Ishikawa (cell line): ENCODE measurements at regions not wholly inside any gene's neighbourhood (a gene's known extent, or its start where the extent isn't known, plus 50 kb on each side); places are given as distances from the start of the nearest gene placed in this dataset.

Experiments
- CEBPB ChIP-seq: IDR thresholded peaks from 2 replicates; pipeline ENCODE4 v1.6.1; 2012
- CREB1 ChIP-seq: IDR thresholded peaks from 2 replicates; pipeline ENCODE4 v1.6.1; 2012; ENCODE audit warnings: low read depth
- EGR1 ChIP-seq: IDR thresholded peaks from 2 replicates; pipeline ENCODE4 v1.6.1; 2012
- EP300 ChIP-seq: IDR thresholded peaks from 2 replicates; pipeline ENCODE4 v1.6.1; 2012; ENCODE audit warnings: borderline replicate concordance
- FOXM1 ChIP-seq: IDR thresholded peaks from 2 replicates; pipeline ENCODE4 v1.6.1; 2012; ENCODE audit warnings: low read depth, borderline replicate concordance
- NFIC ChIP-seq: IDR thresholded peaks from 2 replicates; pipeline ENCODE4 v1.6.1; 2012
- RAD21 ChIP-seq: IDR thresholded peaks from 2 replicates; pipeline ENCODE4 v1.6.1; 2012; ENCODE audit warnings: low read depth
- TAF1 ChIP-seq: IDR thresholded peaks from 2 replicates; pipeline ENCODE4 v1.6.1; 2012; ENCODE audit warnings: low read depth, mild to moderate bottlenecking
- TCF12 ChIP-seq: IDR thresholded peaks from 2 replicates; pipeline ENCODE4 v1.6.1; 2012; ENCODE audit warnings: low read depth
- TEAD4 ChIP-seq: IDR thresholded peaks from 2 replicates; pipeline ENCODE4 v1.6.1; 2012
- USF1 ChIP-seq: IDR thresholded peaks from 2 replicates; pipeline ENCODE4 v1.6.1; 2012
- YY1 ChIP-seq: IDR thresholded peaks from 2 replicates; pipeline ENCODE4 v1.6.1; 2012; ENCODE audit warnings: low read depth
- ZBTB7A ChIP-seq: IDR thresholded peaks from 2 replicates; pipeline ENCODE4 v1.6.1; 2012; ENCODE audit warnings: low read depth
- TF ChIP-seq, protein P1 (sequence below): IDR thresholded peaks from 2 replicates; pipeline ENCODE4 v1.6.1; 2012; ENCODE audit warnings: low read depth, mild to moderate bottlenecking
- TF ChIP-seq, protein P2 (sequence below): IDR thresholded peaks from 2 replicates; pipeline ENCODE4 v1.6.1; 2012

DNA sequence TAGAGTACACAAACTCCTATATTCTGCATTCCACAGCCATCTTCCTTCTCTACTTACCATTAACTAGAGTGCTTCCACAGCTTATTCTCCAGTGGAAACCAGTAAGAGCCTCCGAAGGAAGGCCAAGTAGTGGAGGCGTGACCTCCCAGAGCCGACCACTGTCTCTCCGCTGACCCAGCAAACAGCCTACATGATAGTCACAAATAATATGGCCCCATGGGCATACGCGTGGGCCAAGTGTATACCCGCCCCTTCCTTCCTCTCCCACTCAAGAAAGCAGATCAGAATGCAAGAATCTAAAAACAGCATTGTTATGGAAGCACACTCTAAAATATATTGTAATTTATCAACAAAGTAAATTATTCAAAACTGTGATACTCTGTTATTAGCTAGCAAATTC, 526.6 kb upstream of the JARID2 start:
- TF ChIP-seq ZBTB7A (no peak), RAD21 (no peak), TEAD4 (no peak), TCF12 (no peak), TAF1 (no peak), CEBPB (no peak), FOXM1 (no peak), EGR1 (no peak), YY1 (no peak), USF1 (no peak), CREB1 (no peak), NFIC (no peak), EP300 (no peak)
- TF ChIP-seq, protein P1, sequence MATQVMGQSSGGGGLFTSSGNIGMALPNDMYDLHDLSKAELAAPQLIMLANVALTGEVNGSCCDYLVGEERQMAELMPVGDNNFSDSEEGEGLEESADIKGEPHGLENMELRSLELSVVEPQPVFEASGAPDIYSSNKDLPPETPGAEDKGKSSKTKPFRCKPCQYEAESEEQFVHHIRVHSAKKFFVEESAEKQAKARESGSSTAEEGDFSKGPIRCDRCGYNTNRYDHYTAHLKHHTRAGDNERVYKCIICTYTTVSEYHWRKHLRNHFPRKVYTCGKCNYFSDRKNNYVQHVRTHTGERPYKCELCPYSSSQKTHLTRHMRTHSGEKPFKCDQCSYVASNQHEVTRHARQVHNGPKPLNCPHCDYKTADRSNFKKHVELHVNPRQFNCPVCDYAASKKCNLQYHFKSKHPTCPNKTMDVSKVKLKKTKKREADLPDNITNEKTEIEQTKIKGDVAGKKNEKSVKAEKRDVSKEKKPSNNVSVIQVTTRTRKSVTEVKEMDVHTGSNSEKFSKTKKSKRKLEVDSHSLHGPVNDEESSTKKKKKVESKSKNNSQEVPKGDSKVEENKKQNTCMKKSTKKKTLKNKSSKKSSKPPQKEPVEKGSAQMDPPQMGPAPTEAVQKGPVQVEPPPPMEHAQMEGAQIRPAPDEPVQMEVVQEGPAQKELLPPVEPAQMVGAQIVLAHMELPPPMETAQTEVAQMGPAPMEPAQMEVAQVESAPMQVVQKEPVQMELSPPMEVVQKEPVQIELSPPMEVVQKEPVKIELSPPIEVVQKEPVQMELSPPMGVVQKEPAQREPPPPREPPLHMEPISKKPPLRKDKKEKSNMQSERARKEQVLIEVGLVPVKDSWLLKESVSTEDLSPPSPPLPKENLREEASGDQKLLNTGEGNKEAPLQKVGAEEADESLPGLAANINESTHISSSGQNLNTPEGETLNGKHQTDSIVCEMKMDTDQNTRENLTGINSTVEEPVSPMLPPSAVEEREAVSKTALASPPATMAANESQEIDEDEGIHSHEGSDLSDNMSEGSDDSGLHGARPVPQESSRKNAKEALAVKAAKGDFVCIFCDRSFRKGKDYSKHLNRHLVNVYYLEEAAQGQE, result no peak
- TF ChIP-seq, protein P2, sequence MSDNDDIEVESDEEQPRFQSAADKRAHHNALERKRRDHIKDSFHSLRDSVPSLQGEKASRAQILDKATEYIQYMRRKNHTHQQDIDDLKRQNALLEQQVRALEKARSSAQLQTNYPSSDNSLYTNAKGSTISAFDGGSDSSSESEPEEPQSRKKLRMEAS, result no peak

- TF ChIP-seq RAD21 (no peak), EGR1 (no peak), FOXM1 (no peak), NFIC (no peak), EP300 (no peak), ZBTB7A (no peak)
These were observed 525.3 kb upstream of the JARID2 start for GRCh38 chr6:14720411-14721102.

DNA sequence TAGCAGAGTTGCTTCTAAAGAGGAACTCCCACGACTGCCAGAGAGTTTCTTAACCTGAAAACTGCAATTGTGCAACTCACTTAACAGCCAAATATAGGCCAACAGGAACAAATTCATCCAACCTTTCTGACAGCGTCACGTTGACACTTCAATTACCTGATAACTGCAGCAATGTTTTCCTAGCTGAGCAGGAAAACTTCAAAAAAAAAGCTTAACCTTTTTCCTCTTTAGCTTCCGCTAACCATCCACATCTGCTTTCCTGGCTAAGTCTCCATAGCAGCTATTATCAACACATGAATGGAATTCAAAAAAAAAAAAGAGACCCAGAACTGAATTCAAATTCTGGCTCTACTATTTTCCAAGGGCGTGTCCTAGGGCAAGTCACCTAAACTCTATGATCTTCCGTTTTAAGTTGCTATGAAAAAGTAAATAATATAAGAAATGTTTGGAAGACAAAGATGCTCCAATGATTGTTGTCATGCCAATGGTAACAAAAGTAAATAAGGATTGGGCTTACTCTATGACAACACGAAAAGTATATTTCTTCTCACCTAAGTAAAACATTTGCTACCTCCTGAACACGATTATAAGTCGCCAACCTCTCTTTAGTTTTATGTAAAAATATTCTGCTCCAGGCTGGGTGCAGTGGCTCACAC, 524.6 kb upstream of the JARID2 start:
- no peak for TF ChIP-seq TAF1
- no peak for TF ChIP-seq EP300
- no peak for TF ChIP-seq RAD21
- no peak for TF ChIP-seq CREB1
- no peak for TF ChIP-seq EGR1
- no peak for TF ChIP-seq YY1

DNA sequence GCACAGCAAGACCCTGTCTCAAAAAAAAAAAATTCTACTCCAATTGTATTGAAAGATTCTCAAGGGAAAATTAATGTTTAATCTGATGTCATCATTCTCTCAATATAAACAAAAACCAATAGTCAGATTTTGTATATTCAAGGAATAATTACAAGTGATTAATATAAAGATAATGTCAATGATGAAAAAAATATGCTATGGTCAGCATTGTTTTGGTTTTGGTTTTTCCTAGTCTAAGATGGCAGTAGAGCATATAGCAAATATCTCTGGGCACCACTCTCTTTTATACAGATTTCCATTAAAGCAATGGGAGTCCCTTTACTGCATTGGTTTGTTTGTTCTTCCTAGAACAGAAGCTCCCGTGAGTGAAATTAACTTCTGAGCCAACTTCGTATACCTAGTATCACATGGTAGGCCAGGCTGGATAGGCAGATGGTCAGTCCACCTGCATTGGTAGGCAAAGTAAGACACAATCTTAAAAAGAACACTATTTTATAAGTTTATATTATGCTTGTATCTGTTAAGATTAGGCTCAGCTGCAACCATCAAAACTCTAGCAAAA, 523.8 kb upstream of the JARID2 start:
- TF ChIP-seq TCF12, result no peak
- TF ChIP-seq, protein P1, result no peak

- TF ChIP-seq, protein P2, result no peak
- TF ChIP-seq USF1, result no peak
- TF ChIP-seq, protein P1, result no peak
- TF ChIP-seq TEAD4, result no peak
- TF ChIP-seq EP300, result no peak
- TF ChIP-seq NFIC, result no peak
- TF ChIP-seq RAD21, result no peak
- TF ChIP-seq CEBPB, result no peak
These were observed 523.2 kb upstream of the JARID2 start for GRCh38 chr6:14722704-14723103.
